Breast epithelium (tissue), 4 donors: ENCODE measurements at regions not wholly inside any gene's neighbourhood (a gene's known extent, or its start where the extent isn't known, plus 50 kb on each side); places are given as distances from the start of the nearest gene placed in this dataset.

ENCODE experiments used
- DNase-seq, 2 donors: peaks; one replicate each; pipeline ENCODE4 v3.0.0-alpha.2; 2019; ENCODE audit warnings: low spot score in 2 of 2
- H3K27ac ChIP-seq, 2 donors: fragments of 200-600 bp; sonication (generic) in 1 of 2; one replicate each; pipeline ENCODE4 v1.5.1; 2016 to 2019; ENCODE audit warnings: mild to moderate bottlenecking in 1 of 2
- H3K27me3 ChIP-seq, 2 donors: fragments of 200-600 bp; sonication (generic) in 1 of 2; one replicate each; pipeline versions ENCODE4 v1.5.1 to v1.6.0; 2017 to 2019; ENCODE audit warnings: control low read depth in 1 of 2, mild to moderate bottlenecking in 1 of 2
- H3K36me3 ChIP-seq: fragments of 200-600 bp; one replicate; pipeline ENCODE4 v1.5.1; 2019
- H3K4me1 ChIP-seq, 2 donors: fragments of 200-600 bp; sonication (generic); one replicate each; pipeline ENCODE4 v1.5.1; 2016 to 2019; ENCODE audit warnings: control low read depth in 1 of 2
- H3K4me3 ChIP-seq, 3 donors: fragments of 200-600 bp; sonication (generic); 1 replicate in 2 of 3; 2 replicates in 1 of 3; pipeline ENCODE4 v1.5.1; 2016 to 2019; ENCODE audit warnings: mild to moderate bottlenecking in 3 of 3, moderate library complexity in 2 of 3
- H3K9me3 ChIP-seq, 2 donors: fragments of 200-600 bp; sonication (generic) in 1 of 2; one replicate each; pipeline ENCODE4 v1.5.1; 2016 to 2019; ENCODE audit warnings: control low read depth in 1 of 2
- CTCF ChIP-seq, 3 donors: fragments of 450-650 bp; IDR thresholded peaks; one replicate each; pipeline ENCODE4 v1.5.1; 2016 to 2017; ENCODE audit warnings: antibody characterized with exemption in 3 of 3, mild to moderate bottlenecking in 3 of 3, moderate library complexity in 3 of 3
- POLR2A ChIP-seq: fragments of 450-650 bp; IDR thresholded peaks from one replicate; pipeline ENCODE4 v1.6.1; 2016; ENCODE audit warnings: antibody characterized with exemption, mild to moderate bottlenecking, moderate library complexity
- POLR2AphosphoS5 ChIP-seq, 3 donors: sonication (generic); formaldehyde crosslinking; IDR thresholded peaks; one replicate each; pipeline ENCODE4 v1.6.1; 2017; ENCODE audit warnings: antibody characterized with exemption in 3 of 3
- intact Hi-C: fragments of 100-400 bp; cut with DNase I; formaldehyde crosslinking; loops from one replicate; pipeline ENCODE4 v1.15.1; 2023; ENCODE audit warnings: low total_unique reads

GRCh38 chr3:107258300-107258699, 118.9 kb upstream of the CCDC54 start:
- no peak overlapping the region for H3K27ac ChIP-seq
- TF ChIP-seq CTCF (IDR thresholded peaks at IDR 0.05) (no peak), POLR2A (no peak), POLR2AphosphoS5 (IDR thresholded peaks at IDR 0.05) (no peak)

GRCh38 chr3:107260207-107260606, 117.0 kb upstream of the CCDC54 start:
- intact Hi-C loops: no loop called here
- no peak for DNase-seq
- H3K27me3 ChIP-seq: no peaks in the 10 kb centered on the region
- no peak for TF ChIP-seq CTCF (IDR thresholded peaks at IDR 0.05)
- TF ChIP-seq POLR2AphosphoS5 (IDR thresholded peaks at IDR 0.05): no peak
- TF ChIP-seq POLR2A: no peak
- H3K36me3 ChIP-seq: no peaks in the 10 kb centered on the region
- H3K27ac ChIP-seq: no peak overlapping the region
- no peaks in the 10 kb centered on the region for H3K4me1 ChIP-seq
- H3K9me3 ChIP-seq: no peaks in the 10 kb centered on the region
- no peak overlapping the region for H3K4me3 ChIP-seq

More at GRCh38 chr3:107258300-107258699, 118.9 kb upstream of the CCDC54 start:
- H3K4me3 ChIP-seq: no peak overlapping the region
- intact Hi-C loops: no loop called here
- H3K36me3 ChIP-seq: no peaks in the 10 kb centered on the region
- H3K4me1 ChIP-seq: no peaks in the 10 kb centered on the region
- no peak for DNase-seq
- H3K27me3 ChIP-seq: no peaks in the 10 kb centered on the region
- H3K9me3 ChIP-seq: no peaks in the 10 kb centered on the region

DNA sequence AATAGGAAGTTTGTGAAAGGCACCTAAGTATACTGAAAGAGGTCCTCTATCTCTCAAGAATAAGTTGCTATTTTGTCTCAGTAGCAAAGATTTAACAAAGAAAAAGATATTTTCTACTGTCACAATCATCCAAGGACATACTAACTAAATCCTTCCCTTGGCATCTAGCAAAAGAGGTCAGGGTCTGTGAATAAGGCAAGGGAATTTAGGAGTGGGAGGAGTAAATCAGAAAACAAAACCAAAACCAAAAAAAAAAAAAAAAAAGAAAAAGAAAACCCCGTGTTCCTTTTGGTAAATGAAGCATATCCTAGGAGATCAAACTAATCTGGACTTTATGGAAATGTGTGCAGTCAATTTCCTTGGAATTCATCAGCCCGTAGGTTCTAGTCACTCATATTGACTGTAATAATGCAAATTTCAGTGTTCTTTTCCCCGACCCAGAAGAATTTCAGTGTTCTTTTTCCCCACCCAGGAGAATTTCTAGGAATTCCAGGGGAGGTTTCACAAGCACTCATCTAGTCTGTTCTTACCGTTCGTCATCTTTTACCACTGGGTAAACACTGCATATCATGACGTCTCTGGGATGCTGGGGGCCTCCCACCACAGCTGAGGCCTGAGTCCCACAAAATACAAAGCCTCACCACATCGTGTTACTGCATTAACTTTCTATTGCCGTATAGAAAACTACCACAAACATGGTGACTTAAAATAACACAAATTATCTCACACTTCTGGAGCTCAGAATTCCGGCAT, 113.8 kb upstream of the CCDC54 start:
- H3K27ac ChIP-seq: peak overlapping the region; percentile 3 to 58
- no peaks in the 10 kb centered on the region for H3K27me3 ChIP-seq
- peak overlapping the region in 2 of 3 donors; percentile 23 to 45 for H3K4me3 ChIP-seq
- intact Hi-C loops: no loop called here
- no peaks in the 10 kb centered on the region for H3K9me3 ChIP-seq
- no peak for DNase-seq
- TF ChIP-seq POLR2AphosphoS5 (IDR thresholded peaks at IDR 0.05) (no peak), POLR2A (no peak), CTCF (IDR thresholded peaks at IDR 0.05) (no peak)
- H3K36me3 ChIP-seq: no peaks in the 10 kb centered on the region
- H3K4me1 ChIP-seq: no peaks in the 10 kb centered on the region

DNA sequence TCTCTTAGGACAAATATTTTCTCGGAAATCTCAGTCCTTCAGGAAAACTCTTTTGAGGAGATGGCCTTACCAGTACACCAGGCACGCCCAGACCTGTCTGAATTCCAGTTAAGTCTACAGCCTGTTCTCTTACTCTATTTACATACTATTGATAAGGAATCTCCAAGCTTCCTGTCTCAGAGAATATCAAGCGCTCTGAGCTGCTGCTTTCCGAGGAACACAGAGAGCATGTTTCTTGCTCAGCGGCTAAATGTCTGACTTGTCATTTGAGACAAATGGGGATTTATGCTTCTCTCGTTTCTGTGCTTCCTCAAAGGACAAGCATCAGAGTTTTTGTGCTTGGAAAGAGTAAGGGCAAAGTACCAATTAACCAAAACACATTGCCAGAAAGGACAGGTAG, 112.4 kb upstream of the CCDC54 start:
- DNase-seq: no peak
- intact Hi-C loops: loop anchor here (5.0 kb wide), 1 partner anchor 157 kb away; no protein-coding TSS in a partner anchor

More for the DNA sequence above, 112.4 kb upstream of the CCDC54 start:
- no peak overlapping the region for H3K27ac ChIP-seq
- no peaks in the 10 kb centered on the region for H3K9me3 ChIP-seq
- TF ChIP-seq POLR2AphosphoS5 (IDR thresholded peaks at IDR 0.05): no peak
- TF ChIP-seq POLR2A: no peak
- no peak for TF ChIP-seq CTCF (IDR thresholded peaks at IDR 0.05)
- no peaks in the 10 kb centered on the region for H3K4me1 ChIP-seq
- H3K4me3 ChIP-seq: no peak overlapping the region
- H3K36me3 ChIP-seq: no peaks in the 10 kb centered on the region
- no peaks in the 10 kb centered on the region for H3K27me3 ChIP-seq
